ENCODE measurements at regions not wholly inside any gene's neighbourhood (a gene's known extent, or its start where the extent isn't known, plus 50 kb on each side); places are given as distances from the start of the nearest gene placed in this dataset.

GRCh38 chr12:28054583-28054982 lies 82.0 kb upstream of the PTHLH start:
- in situ Hi-C loops (cut with HindIII; ENCODE audit: low pct_unique_long_range_greater_than_20kb, low sequenced_read_pairs) = no loop called here
- no peak for DNase-seq (ENCODE audit: low read depth, low spot score)

DNA sequence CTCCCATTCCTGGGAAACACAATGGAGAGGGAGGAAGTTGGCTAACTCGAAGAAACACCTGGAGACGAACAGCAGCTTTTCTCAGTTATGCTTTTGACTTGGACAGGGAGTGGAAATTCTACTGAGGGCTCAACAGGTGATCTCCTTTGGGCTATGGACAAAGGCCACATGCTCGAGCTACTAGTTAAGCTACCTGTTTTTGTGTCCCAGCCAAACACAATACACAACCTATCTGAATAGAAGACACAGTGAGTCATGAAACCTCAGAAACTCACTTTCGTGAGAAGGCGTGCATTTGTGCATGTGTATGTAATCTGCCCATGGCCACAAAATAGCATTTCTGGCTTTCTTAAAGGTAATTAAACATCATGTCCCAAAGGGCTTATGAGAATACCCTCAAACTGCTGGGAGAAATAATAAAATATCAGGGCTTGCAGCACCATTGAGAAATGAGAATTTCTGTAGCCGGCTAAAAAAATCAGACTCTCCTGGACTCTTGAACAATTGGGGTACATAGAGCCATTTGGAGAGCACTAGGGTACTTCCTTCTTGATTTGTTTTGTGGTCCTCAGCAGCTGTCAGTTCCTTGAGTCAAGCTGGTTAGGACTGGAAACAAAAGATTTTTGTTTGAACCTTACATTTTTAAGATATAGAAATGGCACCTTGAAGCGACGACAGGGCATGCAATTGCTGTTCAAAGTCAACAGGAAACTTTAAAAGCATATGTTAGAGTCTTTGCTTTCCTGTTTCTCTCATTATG lies 85.5 kb upstream of the PTHLH start:
- no peak for DNase-seq (ENCODE audit: low read depth, low spot score)
- in situ Hi-C loops (cut with HindIII; ENCODE audit: low pct_unique_long_range_greater_than_20kb, low sequenced_read_pairs) = no loop called here

GRCh38 chr12:28059220-28059619 lies 86.7 kb upstream of the PTHLH start:
- DNase-seq (ENCODE audit: low read depth, low spot score) = no peak
- in situ Hi-C loops (cut with HindIII; ENCODE audit: low pct_unique_long_range_greater_than_20kb, low sequenced_read_pairs) = no loop called here

DNA sequence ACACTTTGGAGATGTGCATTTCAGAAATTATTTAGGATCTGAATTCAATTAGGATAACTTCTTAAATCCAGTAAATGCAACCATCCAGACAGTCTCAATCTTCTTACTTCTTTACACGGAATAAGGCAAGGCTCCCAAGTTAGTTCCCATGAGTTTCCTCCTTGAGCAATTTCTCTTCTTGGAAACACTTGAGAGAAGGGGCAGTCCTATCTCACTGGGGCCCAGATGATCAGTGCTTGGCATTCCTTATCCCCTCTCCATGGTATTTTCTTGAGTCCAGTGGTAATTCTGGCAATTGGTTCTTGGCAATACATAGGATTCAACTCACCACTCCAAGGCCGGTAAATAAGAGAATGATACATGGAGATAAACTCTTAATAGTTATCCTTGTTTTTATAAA lies 87.1 kb upstream of the PTHLH start:
- in situ Hi-C loops (cut with HindIII; ENCODE audit: low pct_unique_long_range_greater_than_20kb, low sequenced_read_pairs) = no loop called here
- no peak for DNase-seq (ENCODE audit: low read depth, low spot score)

DNA sequence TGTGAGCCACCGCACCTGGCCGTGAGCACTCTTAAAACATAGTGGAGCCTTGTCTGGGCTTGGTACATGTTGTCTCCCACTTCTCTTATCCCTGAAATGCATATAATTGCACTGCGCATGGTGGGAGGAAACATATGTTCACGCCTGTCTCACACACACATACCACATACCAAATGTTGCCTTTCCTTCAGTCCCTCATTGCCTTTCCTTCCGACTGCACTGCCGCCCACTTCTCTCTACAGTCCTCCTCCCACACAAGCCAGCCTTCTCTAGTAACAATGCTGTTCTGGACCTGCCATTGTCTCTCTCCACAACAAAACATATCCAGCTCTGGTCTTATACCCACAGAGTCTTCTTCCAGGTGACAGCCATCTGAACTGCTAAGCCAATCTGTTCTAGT lies 88.3 kb upstream of the PTHLH start:
- in situ Hi-C loops (cut with HindIII; ENCODE audit: low pct_unique_long_range_greater_than_20kb, low sequenced_read_pairs) = no loop called here
- no peak for DNase-seq (ENCODE audit: low read depth, low spot score)

GRCh38 chr12:28063355-28063880 lies 90.9 kb upstream of the PTHLH start:
- in situ Hi-C loops (cut with HindIII; ENCODE audit: low pct_unique_long_range_greater_than_20kb, low sequenced_read_pairs) = no loop called here

GRCh38 chr12:28065374-28065773 lies 92.8 kb upstream of the PTHLH start:
- DNase-seq (ENCODE audit: low read depth, low spot score) = no peak
- in situ Hi-C loops (cut with HindIII; ENCODE audit: low pct_unique_long_range_greater_than_20kb, low sequenced_read_pairs) = no loop called here

More at GRCh38 chr12:28063355-28063880, 90.9 kb upstream of the PTHLH start:
- DNase-seq (ENCODE audit: low read depth, low spot score) = no peak

GRCh38 chr12:28065889-28066630 lies 93.5 kb upstream of the PTHLH start:
- in situ Hi-C loops (cut with HindIII; ENCODE audit: low pct_unique_long_range_greater_than_20kb, low sequenced_read_pairs) = no loop called here

GRCh38 chr12:28066879-28067278 lies 94.3 kb upstream of the PTHLH start:
- in situ Hi-C loops (cut with HindIII; ENCODE audit: low pct_unique_long_range_greater_than_20kb, low sequenced_read_pairs) = no loop called here
- DNase-seq (ENCODE audit: low read depth, low spot score) = no peak

More at GRCh38 chr12:28065889-28066630, 93.5 kb upstream of the PTHLH start:
- DNase-seq (ENCODE audit: low read depth, low spot score) = no peak

DNA sequence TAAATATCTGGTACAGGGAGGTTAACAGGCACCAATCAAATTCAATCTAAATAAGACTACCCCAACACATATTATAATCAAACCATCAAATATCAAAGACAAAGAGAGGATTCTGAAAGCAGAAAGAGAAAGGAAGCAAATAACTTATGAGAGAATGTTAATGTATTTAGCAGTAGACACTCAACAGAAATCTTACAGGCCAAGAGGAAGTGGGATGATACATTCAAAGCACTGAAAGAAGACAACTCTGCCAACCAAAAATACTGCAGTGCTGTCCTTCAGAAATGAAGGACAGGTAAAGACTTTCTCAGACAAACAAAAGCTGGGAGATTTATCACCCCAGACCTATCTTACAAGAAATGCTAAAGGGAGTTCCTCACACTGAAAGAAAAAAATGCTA lies 95.9 kb upstream of the PTHLH start:
- in situ Hi-C loops (cut with HindIII; ENCODE audit: low pct_unique_long_range_greater_than_20kb, low sequenced_read_pairs) = no loop called here
- DNase-seq (ENCODE audit: low read depth, low spot score) = no peak

DNA sequence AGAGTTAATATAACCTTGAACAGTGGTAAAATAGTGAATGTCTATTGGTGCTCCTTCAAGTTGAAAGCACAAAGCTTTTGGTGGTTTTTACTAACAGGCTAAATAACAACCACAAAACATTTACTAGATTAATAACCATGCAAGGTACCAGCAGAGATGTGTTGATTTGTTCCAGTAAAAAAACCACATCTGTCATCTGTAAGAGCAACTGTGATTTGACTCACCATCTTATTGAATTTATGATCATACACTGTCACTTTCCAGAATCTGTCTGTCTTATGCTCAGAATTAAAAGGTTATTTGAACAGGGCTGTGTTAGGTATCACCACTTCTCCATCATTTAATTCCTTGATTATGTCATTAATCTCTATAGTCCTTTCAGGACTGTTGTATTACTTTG lies 107.0 kb upstream of the PTHLH start:
- in situ Hi-C loops (cut with HindIII; ENCODE audit: low pct_unique_long_range_greater_than_20kb, low sequenced_read_pairs) = no loop called here
- no peak for DNase-seq (ENCODE audit: low read depth, low spot score)

DNA sequence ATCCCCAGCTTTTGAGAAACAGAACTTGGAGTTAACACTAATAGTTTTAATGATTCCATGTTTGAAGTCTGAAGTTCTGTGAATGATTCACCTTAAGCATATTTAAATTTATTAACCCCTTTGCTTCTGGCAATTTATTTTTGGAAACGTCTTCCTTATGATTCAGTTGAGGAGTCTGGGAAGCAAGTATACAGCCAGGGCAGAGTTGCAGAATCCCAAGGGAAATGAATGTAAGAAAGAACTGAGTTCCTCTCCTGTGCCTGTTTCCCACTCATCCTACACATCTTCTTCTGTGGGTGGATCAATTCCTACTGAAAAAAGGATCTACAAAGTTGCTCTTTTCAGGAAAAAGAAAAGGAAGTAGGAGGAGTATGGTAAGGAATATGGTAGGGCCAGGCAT lies 108.2 kb upstream of the CCDC91 start:
- DNase-seq (ENCODE audit: low read depth, low spot score) = no peak
- in situ Hi-C loops (cut with HindIII; ENCODE audit: low pct_unique_long_range_greater_than_20kb, low sequenced_read_pairs) = no loop called here

DNA sequence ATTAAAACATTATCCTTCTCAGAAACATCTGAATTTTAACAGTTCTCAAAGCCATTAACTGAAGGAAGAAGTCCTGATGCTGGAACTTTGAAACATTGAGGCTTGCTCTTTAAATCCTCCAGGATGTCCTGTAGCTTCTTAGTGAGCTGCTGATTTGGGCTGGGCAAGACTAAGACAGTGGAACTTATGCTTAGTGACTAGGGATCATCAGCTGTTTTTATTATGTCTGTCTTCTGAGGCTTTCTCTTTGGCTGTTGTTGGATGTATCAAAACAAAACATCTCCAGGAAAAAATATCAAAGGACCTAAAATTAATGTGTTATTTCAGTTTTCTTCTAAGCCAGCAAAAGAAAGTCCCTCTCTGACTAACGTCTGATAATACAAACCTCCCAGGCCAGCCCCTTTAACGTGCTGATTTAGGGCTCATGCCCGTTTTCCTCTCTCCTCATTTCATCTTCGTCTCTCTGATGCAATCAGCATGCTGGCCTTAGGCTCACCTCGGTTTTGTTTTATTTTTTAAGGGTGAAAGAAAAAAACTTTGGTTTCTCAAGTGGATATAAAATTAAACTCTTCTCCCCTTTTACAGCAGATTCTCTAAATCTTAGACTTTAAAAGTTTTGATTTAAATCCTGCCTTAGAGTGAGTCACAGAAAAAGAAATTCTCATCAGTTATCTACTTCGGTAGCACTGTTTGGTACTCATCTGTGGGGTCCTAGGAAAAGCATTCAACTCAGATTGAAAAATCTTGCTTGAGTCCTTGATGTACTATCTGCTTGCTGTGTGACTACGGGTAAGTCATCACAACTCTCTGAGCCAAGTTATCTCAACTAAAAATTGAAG lies 106.2 kb upstream of the CCDC91 start:
- no peak for DNase-seq (ENCODE audit: low read depth, low spot score)
- in situ Hi-C loops (cut with HindIII; ENCODE audit: low pct_unique_long_range_greater_than_20kb, low sequenced_read_pairs) = no loop called here

DNA sequence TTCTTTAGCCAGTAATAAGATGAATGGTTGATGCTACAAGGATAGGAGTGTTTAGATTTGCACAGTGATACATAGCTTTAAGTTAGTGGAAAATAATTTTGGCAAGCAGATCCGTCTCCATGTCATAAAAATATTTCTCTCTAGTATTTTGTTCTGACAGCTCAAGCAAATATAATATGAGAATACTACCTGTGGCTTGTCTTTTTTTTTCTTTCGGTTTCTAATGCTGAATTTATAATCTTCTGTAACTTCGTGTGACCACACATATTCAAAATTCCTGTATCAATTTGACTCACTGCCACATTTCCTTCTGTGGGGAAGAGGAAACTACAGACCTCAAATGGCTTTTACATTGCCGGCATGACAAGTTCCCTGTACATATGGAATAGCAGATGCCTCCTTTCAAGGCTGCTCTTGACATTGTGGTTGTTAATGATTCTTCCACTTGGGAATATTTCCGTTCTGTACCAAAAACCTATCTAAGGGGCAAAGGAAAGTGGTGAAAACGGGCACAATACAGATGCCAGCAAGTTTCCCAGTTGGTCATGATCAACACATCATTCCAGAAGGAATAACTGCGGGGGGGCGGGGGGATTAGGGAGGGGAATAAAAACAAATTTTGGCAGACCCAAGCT lies 103.6 kb upstream of the CCDC91 start:
- no peak for DNase-seq (ENCODE audit: low read depth, low spot score)

GRCh38 chr12:28088566-28089272 lies 101.5 kb upstream of the CCDC91 start:
- in situ Hi-C loops (cut with HindIII; ENCODE audit: low pct_unique_long_range_greater_than_20kb, low sequenced_read_pairs) = no loop called here
- no peak for DNase-seq (ENCODE audit: low read depth, low spot score)

More for the DNA sequence above, 103.6 kb upstream of the CCDC91 start:
- in situ Hi-C loops (cut with HindIII; ENCODE audit: low pct_unique_long_range_greater_than_20kb, low sequenced_read_pairs) = no loop called here

DNA sequence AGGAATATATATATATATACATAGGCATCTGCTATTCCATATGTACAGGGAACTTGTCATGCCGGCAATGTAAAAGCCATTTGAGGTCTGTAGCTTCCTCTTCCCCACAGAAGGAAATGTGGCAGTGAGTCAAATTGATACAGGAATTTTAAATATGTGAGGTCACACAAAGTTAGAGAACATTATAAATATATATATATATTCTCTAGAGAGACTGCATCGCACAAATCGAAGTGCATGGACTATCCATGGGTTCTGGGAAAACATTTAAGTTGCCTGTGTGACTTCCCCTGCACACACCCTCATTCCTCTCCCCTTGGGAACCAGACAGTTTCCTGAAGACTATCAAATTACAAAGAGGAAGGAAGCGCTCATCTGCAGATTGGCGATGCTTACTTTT lies 100.9 kb upstream of the CCDC91 start:
- DNase-seq (ENCODE audit: low read depth, low spot score) = no peak
- in situ Hi-C loops (cut with HindIII; ENCODE audit: low pct_unique_long_range_greater_than_20kb, low sequenced_read_pairs) = no loop called here

DNA sequence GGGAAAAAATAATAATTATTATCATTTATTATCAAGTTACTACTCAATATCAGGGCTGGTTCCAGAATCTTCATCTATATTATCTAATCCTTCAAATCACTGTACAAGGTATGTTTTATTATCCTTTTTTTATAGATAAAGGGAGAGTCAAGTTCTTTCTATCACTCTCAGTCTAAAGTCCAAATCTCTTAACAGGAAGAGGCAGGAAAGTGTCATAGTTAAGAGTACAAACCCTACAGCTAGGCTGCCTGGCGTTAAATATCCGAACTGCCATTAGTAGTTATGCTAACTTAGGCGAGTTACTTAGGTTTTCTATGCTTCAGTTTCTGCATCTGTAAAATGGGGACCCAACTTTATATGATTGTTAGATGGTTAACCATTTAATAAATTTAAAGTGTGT lies 99.4 kb upstream of the CCDC91 start:
- in situ Hi-C loops (cut with HindIII; ENCODE audit: low pct_unique_long_range_greater_than_20kb, low sequenced_read_pairs) = no loop called here
- DNase-seq (ENCODE audit: low read depth, low spot score) = no peak

Measured in SK-MEL-5 (cell line).